Upper lobe of left lung (tissue), 4 donors: ENCODE measurements at regions not wholly inside any gene's neighbourhood (a gene's known extent, or its start where the extent isn't known, plus 50 kb on each side); places are given as distances from the start of the nearest gene placed in this dataset.

Experiments
- EP300 ChIP-seq, 4 donors: sonication (generic); formaldehyde crosslinking; IDR thresholded peaks; one replicate each; pipeline ENCODE4 v1.5.1; 2017; ENCODE audit warnings: antibody characterized with exemption in 4 of 4, control low read depth in 2 of 4
- POLR2A ChIP-seq, 4 donors: fragments of 450-650 bp; IDR thresholded peaks; one replicate each; pipeline ENCODE4 v1.5.1; 2016 to 2017; ENCODE audit warnings: antibody characterized with exemption in 4 of 4, mild to moderate bottlenecking in 2 of 4
- POLR2AphosphoS5 ChIP-seq, 2 donors: sonication (generic); formaldehyde crosslinking; IDR thresholded peaks; one replicate each; pipeline ENCODE4 v1.5.1; 2017; ENCODE audit warnings: antibody characterized with exemption in 2 of 2
- TF ChIP-seq, protein P1 (sequence below), 6 experiments: fragments of 450-650 bp in 4 of 6; fragments of 200-600 bp in 2 of 6; sonication (generic) in 2 of 6; IDR thresholded peaks; one replicate each; pipeline ENCODE4 v1.5.1; 2016 to 2019; ENCODE audit warnings: antibody characterized with exemption in 6 of 6

DNA sequence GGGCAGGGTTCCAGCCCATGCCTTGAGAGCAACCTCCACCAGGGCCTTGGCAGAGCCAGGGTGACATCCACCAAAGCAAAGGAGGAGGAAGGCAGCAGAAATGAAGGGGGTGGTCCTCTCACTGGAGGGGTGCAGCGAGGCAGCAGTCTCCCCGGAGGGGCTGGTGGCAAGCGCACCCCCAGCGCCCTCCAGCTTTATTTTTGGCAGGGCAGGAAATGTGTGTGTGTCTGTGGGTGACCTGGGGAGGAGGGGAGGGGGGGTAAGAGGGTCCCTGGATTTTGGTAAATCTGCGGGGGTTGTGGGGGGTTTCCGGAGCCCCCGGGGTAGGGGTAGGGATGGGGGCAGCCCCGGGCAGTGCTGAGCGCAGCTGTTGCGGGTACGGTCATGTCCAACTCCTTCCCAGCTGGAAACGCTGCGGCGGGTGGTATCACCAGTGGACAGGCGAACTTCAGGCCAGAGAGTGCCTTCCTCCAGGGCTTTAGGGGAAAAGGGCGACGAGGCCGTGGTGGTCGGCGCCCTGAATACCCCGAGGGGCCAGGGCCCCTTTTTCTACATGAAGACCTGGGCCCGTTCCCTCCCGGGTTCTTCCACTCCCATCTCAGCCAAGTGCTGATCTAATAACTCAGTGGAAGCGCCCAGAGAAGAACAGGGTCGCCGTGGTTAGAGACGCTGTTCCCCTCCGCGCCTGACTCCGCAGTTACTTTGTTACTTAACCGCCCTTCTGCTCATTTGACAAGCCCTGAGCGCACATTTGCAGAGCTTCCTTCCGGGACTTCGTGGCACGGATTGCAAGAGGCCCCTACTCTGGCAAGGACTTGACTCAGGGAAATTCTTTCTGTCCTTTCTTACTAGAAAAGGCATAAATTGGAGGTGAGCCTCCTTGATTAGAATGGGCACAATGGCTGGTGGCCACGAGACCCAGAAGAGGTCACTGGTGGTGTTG lies 55.2 kb downstream of the FOS start:
- TF ChIP-seq, protein P1, sequence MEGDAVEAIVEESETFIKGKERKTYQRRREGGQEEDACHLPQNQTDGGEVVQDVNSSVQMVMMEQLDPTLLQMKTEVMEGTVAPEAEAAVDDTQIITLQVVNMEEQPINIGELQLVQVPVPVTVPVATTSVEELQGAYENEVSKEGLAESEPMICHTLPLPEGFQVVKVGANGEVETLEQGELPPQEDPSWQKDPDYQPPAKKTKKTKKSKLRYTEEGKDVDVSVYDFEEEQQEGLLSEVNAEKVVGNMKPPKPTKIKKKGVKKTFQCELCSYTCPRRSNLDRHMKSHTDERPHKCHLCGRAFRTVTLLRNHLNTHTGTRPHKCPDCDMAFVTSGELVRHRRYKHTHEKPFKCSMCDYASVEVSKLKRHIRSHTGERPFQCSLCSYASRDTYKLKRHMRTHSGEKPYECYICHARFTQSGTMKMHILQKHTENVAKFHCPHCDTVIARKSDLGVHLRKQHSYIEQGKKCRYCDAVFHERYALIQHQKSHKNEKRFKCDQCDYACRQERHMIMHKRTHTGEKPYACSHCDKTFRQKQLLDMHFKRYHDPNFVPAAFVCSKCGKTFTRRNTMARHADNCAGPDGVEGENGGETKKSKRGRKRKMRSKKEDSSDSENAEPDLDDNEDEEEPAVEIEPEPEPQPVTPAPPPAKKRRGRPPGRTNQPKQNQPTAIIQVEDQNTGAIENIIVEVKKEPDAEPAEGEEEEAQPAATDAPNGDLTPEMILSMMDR (IDR thresholded peaks at IDR 0.05), result no peak
- TF ChIP-seq POLR2AphosphoS5 (IDR thresholded peaks at IDR 0.05) (peak; percentile 41 to 44), EP300 (IDR thresholded peaks at IDR 0.05) (peak in 1 of 4 donors; percentile 7), POLR2A (IDR thresholded peaks at IDR 0.05) (peak in 1 of 4 donors; percentile 78)
